ENCODE measurements at regions not wholly inside any gene's neighbourhood (a gene's known extent, or its start where the extent isn't known, plus 50 kb on each side); places are given as distances from the start of the nearest gene placed in this dataset.

DNA sequence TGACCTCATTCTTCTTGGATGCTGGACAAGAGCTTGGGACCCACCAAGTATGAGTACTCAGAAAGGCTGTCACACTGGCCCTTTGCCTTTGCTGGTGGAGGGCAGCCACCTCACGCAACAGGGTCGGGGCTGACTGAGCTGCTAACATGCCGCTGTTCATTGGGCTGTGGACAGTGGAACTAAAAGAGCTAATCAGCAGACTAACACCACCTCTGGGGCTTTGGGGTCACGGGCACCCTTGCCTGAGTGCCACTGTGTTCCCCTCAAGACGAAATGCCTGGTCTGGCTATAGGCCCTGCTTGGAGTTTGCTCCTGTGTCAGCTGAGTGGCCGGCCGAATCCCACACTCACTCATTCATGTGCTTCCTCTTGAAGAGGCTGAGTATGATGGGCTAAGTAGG, 559.6 kb downstream of the SPRY1 start:
- TF ChIP-seq CTCF (IDR thresholded peaks at IDR 0.05) (no peak), POLR2A (IDR thresholded peaks at IDR 0.05) (no peak)

All from esophagus squamous epithelium (tissue), 4 donors.